ENCODE measurements at regions not wholly inside any gene's neighbourhood (a gene's known extent, or its start where the extent isn't known, plus 50 kb on each side); places are given as distances from the start of the nearest gene placed in this dataset.

GRCh38 chr4:124455671-124456070, 256.9 kb downstream of the ANKRD50 start:
- ChIA-PET CTCF (no interaction called here), POLR2A (no interaction called here)
- Histone ChIP-seq H4K20me1 (ENCODE audit: insufficient read depth) (no peaks in the 10 kb centered on the region), H3K4me3 (ENCODE audit: low read depth in 2 of 2, low read length in 1 of 2) (no peak overlapping the region), H3K27ac (ENCODE audit: low read depth in 2 of 2, low read length in 1 of 2) (no peak overlapping the region), H3K36me3 (replicated peaks in 1 of 2; ENCODE audit: control insufficient read depth in 1 of 2, insufficient read depth in 2 of 2, low read length in 1 of 2) (no peaks in the 10 kb centered on the region), H3F3A (replicated peaks; ENCODE audit: insufficient read depth) (no peaks in the 10 kb centered on the region), H3K4me2 (no peak overlapping the region), H3K9me2 (no peaks in the 10 kb centered on the region), H3K79me2 (ENCODE audit: insufficient read depth) (no peaks in the 10 kb centered on the region), H3K9me3 (no peaks in the 10 kb centered on the region), H3K4me1 (ENCODE audit: control insufficient read depth in 1 of 2, insufficient read depth in 2 of 2, low read depth in 1 of 2, low read length in 1 of 2) (no peaks in the 10 kb centered on the region), H3K9ac (no peak overlapping the region), H3K27me3 (ENCODE audit: insufficient read depth) (no peaks in the 10 kb centered on the region), H2AFZ (ENCODE audit: low read depth) (no peak overlapping the region)
- WGBS (ENCODE audit: low lambda C conversion rate): 97% methylated on average over 3 of the region's 3 CpGs
- no peak for DNase-seq
- no peak for TF ChIP-seq RCOR1 (IDR thresholded peaks at IDR 0.05; ENCODE audit: low read length)
- no peak for TF ChIP-seq USF1 (IDR thresholded peaks at IDR 0.05; ENCODE audit: borderline replicate concordance, low read depth)
- no peak for TF ChIP-seq FOXM1 (IDR thresholded peaks at IDR 0.05; ENCODE audit: low read depth)
- TF ChIP-seq NRF1 (IDR thresholded peaks at IDR 0.05; ENCODE audit: low read depth, low read length): no peak
- TF ChIP-seq EZH2phosphoT487 (IDR thresholded peaks at IDR 0.05; ENCODE audit: borderline replicate concordance, low read depth): no peak
- no peak for TF ChIP-seq NFIC (IDR thresholded peaks at IDR 0.05; ENCODE audit: borderline replicate concordance)
- TF ChIP-seq, protein P1, sequence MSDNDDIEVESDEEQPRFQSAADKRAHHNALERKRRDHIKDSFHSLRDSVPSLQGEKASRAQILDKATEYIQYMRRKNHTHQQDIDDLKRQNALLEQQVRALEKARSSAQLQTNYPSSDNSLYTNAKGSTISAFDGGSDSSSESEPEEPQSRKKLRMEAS (IDR thresholded peaks at IDR 0.05; ENCODE audit: low read depth): no peak
- no peak for TF ChIP-seq GABPA (IDR thresholded peaks at IDR 0.05; ENCODE audit: low read depth)
- TF ChIP-seq GATA2 (CRISPR knock-in tag; IDR thresholded peaks at IDR 0.05): no peak
- no peak for TF ChIP-seq RAD21 (IDR thresholded peaks at IDR 0.05; ENCODE audit: low read length)
- TF ChIP-seq, protein P2, sequence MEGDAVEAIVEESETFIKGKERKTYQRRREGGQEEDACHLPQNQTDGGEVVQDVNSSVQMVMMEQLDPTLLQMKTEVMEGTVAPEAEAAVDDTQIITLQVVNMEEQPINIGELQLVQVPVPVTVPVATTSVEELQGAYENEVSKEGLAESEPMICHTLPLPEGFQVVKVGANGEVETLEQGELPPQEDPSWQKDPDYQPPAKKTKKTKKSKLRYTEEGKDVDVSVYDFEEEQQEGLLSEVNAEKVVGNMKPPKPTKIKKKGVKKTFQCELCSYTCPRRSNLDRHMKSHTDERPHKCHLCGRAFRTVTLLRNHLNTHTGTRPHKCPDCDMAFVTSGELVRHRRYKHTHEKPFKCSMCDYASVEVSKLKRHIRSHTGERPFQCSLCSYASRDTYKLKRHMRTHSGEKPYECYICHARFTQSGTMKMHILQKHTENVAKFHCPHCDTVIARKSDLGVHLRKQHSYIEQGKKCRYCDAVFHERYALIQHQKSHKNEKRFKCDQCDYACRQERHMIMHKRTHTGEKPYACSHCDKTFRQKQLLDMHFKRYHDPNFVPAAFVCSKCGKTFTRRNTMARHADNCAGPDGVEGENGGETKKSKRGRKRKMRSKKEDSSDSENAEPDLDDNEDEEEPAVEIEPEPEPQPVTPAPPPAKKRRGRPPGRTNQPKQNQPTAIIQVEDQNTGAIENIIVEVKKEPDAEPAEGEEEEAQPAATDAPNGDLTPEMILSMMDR (IDR thresholded peaks at IDR 0.05): no peak
- TF ChIP-seq REST (IDR thresholded peaks at IDR 0.05; ENCODE audit: low read depth, low read length): no peak
- TF ChIP-seq RXRA (IDR thresholded peaks at IDR 0.05; ENCODE audit: borderline replicate concordance, low read depth): no peak

Measured in SK-N-SH (cell line).